SK-N-MC (cell line): ENCODE measurements at regions not wholly inside any gene's neighbourhood (a gene's known extent, or its start where the extent isn't known, plus 50 kb on each side); places are given as distances from the start of the nearest gene placed in this dataset.

Source experiments
- EZH2 ChIP-seq: fragments of 200-600 bp; sonication (generic); IDR thresholded peaks from one replicate; pipeline ENCODE4 v1.6.1; 2017; ENCODE audit warnings: antibody characterized with exemption
- FOXP2 ChIP-seq: optimal IDR thresholded peaks from 2 replicates; pipeline ENCODE3; 2011; ENCODE audit warnings: mild to moderate bottlenecking, moderate library complexity; ENCODE audit not compliant: insufficient read depth; ENCODE audit errors: extremely low read length, control extremely low read depth
- POLR2AphosphoS5 ChIP-seq: IDR thresholded peaks from 2 replicates; pipeline ENCODE4 v1.6.1; 2012; ENCODE audit warnings: mild to moderate bottlenecking, low read depth, low read length, borderline replicate concordance

DNA sequence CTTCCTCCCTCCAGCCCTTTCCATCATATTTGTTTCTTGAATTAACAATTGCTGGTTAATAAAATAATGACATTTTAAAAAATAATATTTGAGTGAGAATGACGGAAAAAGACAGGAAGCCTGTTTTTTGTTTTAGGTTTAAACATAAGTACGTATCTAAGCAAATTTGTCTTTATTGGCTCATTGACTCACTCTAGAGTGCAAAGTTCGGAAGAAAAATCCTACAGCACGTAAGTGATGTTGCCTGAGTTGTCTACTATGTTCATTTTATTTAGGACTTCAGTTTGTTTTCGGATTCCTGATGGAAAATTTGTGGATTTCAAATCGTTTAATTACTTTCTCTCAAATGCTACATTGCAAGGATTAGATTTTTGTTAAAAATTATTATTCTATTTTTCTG is 1435.7 kb upstream of the ADGRB3 start:
- no peak for TF ChIP-seq EZH2
- no peak for TF ChIP-seq FOXP2
- no peak for TF ChIP-seq POLR2AphosphoS5
